GM20431 (cell line): ENCODE measurements at regions not wholly inside any gene's neighbourhood (a gene's known extent, or its start where the extent isn't known, plus 50 kb on each side); places are given as distances from the start of the nearest gene placed in this dataset.

Experiments
- in situ Hi-C: fragments of 300-500 bp; cut with MseI, MboI; formaldehyde crosslinking; loops from one replicate; pipeline ENCODE4 v1.15.0; 2020; ENCODE audit warnings: low sequenced_read_pairs; ENCODE audit not compliant: unreplicated experiment

- in situ Hi-C loops, result no loop called here
These were observed 82.8 kb downstream of the TNFAIP2 start for GRCh38 chr14:103206023-103206481.

- in situ Hi-C loops, result no loop called here
These were observed 83.7 kb downstream of the TNFAIP2 start for GRCh38 chr14:103206836-103207387.

GRCh38 chr14:103207388-103208072, 84.3 kb downstream of the TNFAIP2 start:
- in situ Hi-C loops, result no loop called here

- in situ Hi-C loops, result no loop called here
These were observed 85.8 kb downstream of the TNFAIP2 start for GRCh38 chr14:103209054-103209453.

- in situ Hi-C loops, result no loop called here
These were observed 86.2 kb downstream of the TNFAIP2 start for GRCh38 chr14:103209506-103209905.

- in situ Hi-C loops, result no loop called here
These were observed 90.1 kb downstream of the TNFAIP2 start for GRCh38 chr14:103213331-103213730.

GRCh38 chr14:103214461-103214958, 91.2 kb downstream of the TNFAIP2 start:
- in situ Hi-C loops, result no loop called here

- in situ Hi-C loops, result no loop called here
These were observed 93.1 kb downstream of the TNFAIP2 start for GRCh38 chr14:103216399-103216798.

- in situ Hi-C loops, result no loop called here
These were observed 93.6 kb downstream of the TNFAIP2 start for GRCh38 chr14:103216857-103217256.

GRCh38 chr14:103217538-103217937, 94.3 kb downstream of the TNFAIP2 start:
- in situ Hi-C loops, result no loop called here

GRCh38 chr14:103220134-103220981, 97.1 kb downstream of the TNFAIP2 start:
- in situ Hi-C loops, result no loop called here

GRCh38 chr14:103220982-103221641, 97.9 kb downstream of the TNFAIP2 start:
- in situ Hi-C loops, result no loop called here

- in situ Hi-C loops, result no loop called here
These were observed 98.6 kb downstream of the TNFAIP2 start for GRCh38 chr14:103221781-103222358.

GRCh38 chr14:103223818-103224352, 100.6 kb downstream of the TNFAIP2 start:
- in situ Hi-C loops, result no loop called here

- in situ Hi-C loops, result no loop called here
These were observed 101.8 kb downstream of the TNFAIP2 start for GRCh38 chr14:103225062-103225461.

- in situ Hi-C loops, result no loop called here
These were observed 102.2 kb downstream of the TNFAIP2 start for GRCh38 chr14:103225476-103225875.

GRCh38 chr14:103227094-103227768, 104.0 kb downstream of the TNFAIP2 start:
- in situ Hi-C loops, result no loop called here

- in situ Hi-C loops, result no loop called here
These were observed 105.0 kb downstream of the TNFAIP2 start for GRCh38 chr14:103228076-103228806.
